Natural killer cell (primary cell): ENCODE measurements at regions not wholly inside any gene's neighbourhood (a gene's known extent, or its start where the extent isn't known, plus 50 kb on each side); places are given as distances from the start of the nearest gene placed in this dataset.

Source experiments
- ATAC-seq, 3 donors: fragments of 150-1000 bp in 2 of 3; fragments of 200-7000 bp in 1 of 3; cut with Tn5 transposase; 1 replicate in 1 of 3; 2 replicates in 2 of 3; pipeline ENCODE4 v1.10.0; 2021; ENCODE audit warnings: mild to moderate bottlenecking in 2 of 3, moderate library complexity in 2 of 3
- DNase-seq, 2 donors: peaks; one replicate each; pipeline versions ENCODE4 v3.0.0 to v3.0.0-alpha.2; 2013 to 2021; ENCODE audit warnings: mixed read lengths in 1 of 2
- H3K27ac ChIP-seq: one replicate; pipeline ENCODE4 v1.5.1; 2013; ENCODE audit warnings: mild to moderate bottlenecking, low read length
- H3K27me3 ChIP-seq: one replicate; pipeline ENCODE4 v1.6.1; 2013; ENCODE audit warnings: low read length; ENCODE audit not compliant: control insufficient read depth, insufficient read depth
- H3K36me3 ChIP-seq: one replicate; pipeline ENCODE4 v1.6.1; 2013; ENCODE audit warnings: low read length; ENCODE audit not compliant: control insufficient read depth, insufficient read depth
- H3K4me1 ChIP-seq: one replicate; pipeline ENCODE4 v1.6.1; 2013; ENCODE audit warnings: low read length; ENCODE audit not compliant: control insufficient read depth, insufficient read depth
- H3K4me3 ChIP-seq: one replicate; pipeline ENCODE4 v1.5.1; 2013; ENCODE audit warnings: low read length
- H3K9me3 ChIP-seq: one replicate; pipeline ENCODE4 v1.6.1; 2013; ENCODE audit warnings: low read length; ENCODE audit not compliant: control insufficient read depth, insufficient read depth
- H3K27ac Mint-ChIP-seq, 2 donors: one replicate each; pipeline ENCODE4 v1.8.0; 2022; ENCODE audit warnings: mild to moderate bottlenecking in 2 of 2, mixed read lengths in 2 of 2, moderate library complexity in 1 of 2
- H3K27me3 Mint-ChIP-seq, 2 donors: one replicate each; pipeline ENCODE4 v1.8.0; 2022; ENCODE audit warnings: low read depth in 2 of 2, mixed read lengths in 2 of 2
- H3K36me3 Mint-ChIP-seq: one replicate; pipeline ENCODE4 v1.8.0; 2022; ENCODE audit warnings: mixed read lengths
- H3K4me1 Mint-ChIP-seq, 2 donors: one replicate each; pipeline ENCODE4 v1.8.0; 2022; ENCODE audit warnings: mixed read lengths in 2 of 2
- H3K4me3 Mint-ChIP-seq: one replicate; pipeline ENCODE4 v1.8.0; 2022; ENCODE audit warnings: mild to moderate bottlenecking, moderate library complexity, mixed read lengths
- H3K9me3 Mint-ChIP-seq, 2 donors: one replicate each; pipeline ENCODE4 v1.8.0; 2022; ENCODE audit warnings: mixed read lengths in 2 of 2
- WGBS: methylation state at CpG from one replicate; pipeline ENCODE4 v1.1.7; 2013; ENCODE audit warnings: missing lambda C conversion rate; ENCODE audit not compliant: insufficient coverage; 5-methylcytosine and 5-hydroxymethylcytosine counted together
- intact Hi-C: fragments of 100-400 bp; cut with micrococcal nuclease; formaldehyde crosslinking; loops from one replicate; pipeline ENCODE4 v1.14.2; 2022
- TF ChIP-seq, protein P1 (sequence below): fragments of 200-600 bp; IDR thresholded peaks from one replicate; pipeline ENCODE4 v1.8.0; 2022; ENCODE audit warnings: antibody characterized with exemption

DNA sequence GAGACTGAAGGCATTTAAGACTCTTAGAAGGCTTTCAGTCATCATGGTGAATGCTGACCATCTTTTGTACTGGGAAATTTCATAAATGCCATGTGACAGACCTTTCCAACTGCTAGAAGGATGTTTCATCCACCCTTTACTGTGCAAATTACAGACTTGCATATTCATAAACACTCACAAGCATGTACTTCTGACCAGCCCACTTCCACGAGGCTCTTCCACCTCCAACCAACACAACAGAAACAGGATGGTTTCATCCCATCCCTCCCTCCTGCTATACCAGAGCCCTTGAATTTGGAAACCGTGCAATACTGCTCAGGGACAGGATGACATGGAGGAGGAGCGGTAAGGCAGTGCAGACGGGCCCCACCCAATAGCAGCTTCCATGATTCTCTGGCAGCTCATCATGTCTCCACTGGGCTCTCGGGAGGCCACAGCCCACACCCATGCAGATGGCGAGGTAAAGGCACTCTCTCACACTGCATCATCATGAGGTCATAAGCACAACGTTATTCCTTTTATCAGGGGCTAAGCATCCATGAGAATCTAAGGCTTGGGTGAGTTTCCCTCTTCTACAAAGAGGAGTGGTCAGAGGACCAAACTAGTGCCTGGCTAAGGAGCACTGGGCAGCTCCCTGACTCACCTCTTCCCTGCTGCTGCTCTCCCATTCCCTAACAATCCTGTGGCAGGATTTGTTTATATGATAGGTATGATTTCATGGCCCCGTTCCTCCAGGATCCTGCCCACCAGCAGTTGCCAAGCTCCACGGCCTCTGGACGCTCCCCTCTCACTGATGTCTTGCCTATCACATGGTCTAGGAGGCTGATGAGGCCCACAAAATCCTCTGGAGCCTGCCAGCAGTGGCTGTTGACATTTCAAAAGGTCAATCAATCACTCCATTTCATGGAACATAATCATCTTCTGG, 94.4 kb upstream of the FSTL4 start:
- H3K4me3 Mint-ChIP-seq: no peak overlapping the region
- H3K9me3 Mint-ChIP-seq: no peaks in the 10 kb centered on the region
- intact Hi-C loops: no loop called here
- ATAC-seq (no peak), DNase-seq (no peak)
- H3K9me3 ChIP-seq: no peaks in the 10 kb centered on the region
- H3K36me3 Mint-ChIP-seq: no peaks in the 10 kb centered on the region
- H3K36me3 ChIP-seq: no peaks in the 10 kb centered on the region
- no peak overlapping the region for H3K27ac ChIP-seq
- H3K4me1 ChIP-seq: no peaks in the 10 kb centered on the region
- H3K4me1 Mint-ChIP-seq: no peaks in the 10 kb centered on the region
- TF ChIP-seq, protein P1, sequence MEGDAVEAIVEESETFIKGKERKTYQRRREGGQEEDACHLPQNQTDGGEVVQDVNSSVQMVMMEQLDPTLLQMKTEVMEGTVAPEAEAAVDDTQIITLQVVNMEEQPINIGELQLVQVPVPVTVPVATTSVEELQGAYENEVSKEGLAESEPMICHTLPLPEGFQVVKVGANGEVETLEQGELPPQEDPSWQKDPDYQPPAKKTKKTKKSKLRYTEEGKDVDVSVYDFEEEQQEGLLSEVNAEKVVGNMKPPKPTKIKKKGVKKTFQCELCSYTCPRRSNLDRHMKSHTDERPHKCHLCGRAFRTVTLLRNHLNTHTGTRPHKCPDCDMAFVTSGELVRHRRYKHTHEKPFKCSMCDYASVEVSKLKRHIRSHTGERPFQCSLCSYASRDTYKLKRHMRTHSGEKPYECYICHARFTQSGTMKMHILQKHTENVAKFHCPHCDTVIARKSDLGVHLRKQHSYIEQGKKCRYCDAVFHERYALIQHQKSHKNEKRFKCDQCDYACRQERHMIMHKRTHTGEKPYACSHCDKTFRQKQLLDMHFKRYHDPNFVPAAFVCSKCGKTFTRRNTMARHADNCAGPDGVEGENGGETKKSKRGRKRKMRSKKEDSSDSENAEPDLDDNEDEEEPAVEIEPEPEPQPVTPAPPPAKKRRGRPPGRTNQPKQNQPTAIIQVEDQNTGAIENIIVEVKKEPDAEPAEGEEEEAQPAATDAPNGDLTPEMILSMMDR: no peak
- H3K27me3 ChIP-seq: no peaks in the 10 kb centered on the region
- WGBS: 84% methylated on average over 10 of the region's 10 CpGs
- H3K27me3 Mint-ChIP-seq: peaks cover 7 to 11% of the 10 kb centered on the region in 2 donors
- no peak overlapping the region for H3K27ac Mint-ChIP-seq
- no peak overlapping the region for H3K4me3 ChIP-seq

DNA sequence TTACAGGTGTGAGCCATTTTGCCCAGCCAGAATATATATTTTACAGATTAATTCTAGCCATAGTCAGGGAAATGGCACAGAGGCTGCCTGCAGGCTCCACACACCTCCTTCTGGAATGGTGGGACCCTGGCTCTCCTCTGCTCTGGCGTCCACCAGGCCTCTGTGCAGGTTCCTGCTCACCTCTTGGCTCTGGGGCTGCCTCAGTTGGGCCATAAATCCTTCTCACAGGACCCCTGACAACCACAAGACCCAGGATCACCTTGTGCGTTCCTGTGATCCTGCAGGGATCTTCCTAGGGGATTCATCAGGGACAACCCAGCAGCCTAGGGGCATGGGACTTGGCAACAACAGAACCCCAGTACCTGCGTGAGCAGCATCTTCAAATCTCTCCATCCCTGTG, 93.0 kb upstream of the FSTL4 start:
- Histone ChIP-seq H3K27ac (no peak overlapping the region), H3K9me3 (no peaks in the 10 kb centered on the region), H3K36me3 (no peaks in the 10 kb centered on the region), H3K4me1 (no peaks in the 10 kb centered on the region), H3K4me3 (no peak overlapping the region), H3K27me3 (no peaks in the 10 kb centered on the region)
- Mint-ChIP-seq H3K27me3 (peaks cover 3 to 6% of the 10 kb centered on the region in 2 donors), H3K27ac (no peak overlapping the region), H3K36me3 (no peaks in the 10 kb centered on the region), H3K4me1 (peaks cover 0 to 2% of the 10 kb centered on the region in 2 donors), H3K4me3 (no peak overlapping the region), H3K9me3 (peaks cover 0 to under 1% of the 10 kb centered on the region in 2 donors)
- no peak for DNase-seq
- WGBS: 84% methylated on average over 3 of the region's 3 CpGs
- TF ChIP-seq, protein P1: no peak
- intact Hi-C loops: no loop called here
- no peak for ATAC-seq

GRCh38 chr5:133704411-133704810, 92.1 kb upstream of the FSTL4 start:
- H3K36me3 ChIP-seq: no peaks in the 10 kb centered on the region
- Mint-ChIP-seq H3K4me3 (no peak overlapping the region), H3K9me3 (peaks cover 0 to 5% of the 10 kb centered on the region in 2 donors), H3K27ac (no peak overlapping the region), H3K4me1 (peaks cover 0 to 7% of the 10 kb centered on the region in 2 donors), H3K27me3 (peaks cover 0 to 8% of the 10 kb centered on the region in 2 donors), H3K36me3 (no peaks in the 10 kb centered on the region)
- H3K27me3 ChIP-seq: no peaks in the 10 kb centered on the region
- no peak for DNase-seq
- H3K9me3 ChIP-seq: no peaks in the 10 kb centered on the region
- H3K4me3 ChIP-seq: no peak overlapping the region
- intact Hi-C loops: no loop called here
- H3K27ac ChIP-seq: no peak overlapping the region
- H3K4me1 ChIP-seq: no peaks in the 10 kb centered on the region
- 77% methylated on average over 2 of the region's 2 CpGs for WGBS
- no peak for ATAC-seq
- TF ChIP-seq, protein P1: no peak
